ENCODE measurements at regions not wholly inside any gene's neighbourhood (a gene's known extent, or its start where the extent isn't known, plus 50 kb on each side); places are given as distances from the start of the nearest gene placed in this dataset.

GRCh38 chr1:217274416-217274815, 356.5 kb downstream of the GPATCH2 start:
- intact Hi-C loops (cut with DNase I) = no loop called here

GRCh38 chr1:217273866-217274265, 357.0 kb downstream of the GPATCH2 start:
- DNase-seq (no peak), ATAC-seq (ENCODE audit: low FRiP score) (no peak)
- Histone ChIP-seq H3K9me3 (ENCODE audit: control insufficient read depth, low read length) (no peaks in the 10 kb centered on the region), H3K4me1 (ENCODE audit: control insufficient read depth in 1 of 2, insufficient read depth in 2 of 2, low read length in 2 of 2) (peaks cover 0 to 5% of the 10 kb centered on the region in 2 donors), H3K4me3 (ENCODE audit: low read length in 2 of 2) (no peak overlapping the region), H3K27me3 (ENCODE audit: control insufficient read depth in 1 of 2, insufficient read depth in 2 of 2, low read length in 1 of 2) (no peaks in the 10 kb centered on the region), H3K36me3 (ENCODE audit: control insufficient read depth in 1 of 2, insufficient read depth in 2 of 2, low read length in 1 of 2) (no peaks in the 10 kb centered on the region), H3K27ac (ENCODE audit: low read depth in 1 of 2, low read length in 2 of 2) (no peak overlapping the region)
- intact Hi-C loops (cut with DNase I) = no loop called here
- WGBS, 2 donors = 52 to 56% methylated on average over 10 of the region's 10 CpGs

More at GRCh38 chr1:217274416-217274815, 356.5 kb downstream of the GPATCH2 start:
- Histone ChIP-seq H3K27ac (ENCODE audit: low read depth in 1 of 2, low read length in 2 of 2) (no peak overlapping the region), H3K9me3 (ENCODE audit: control insufficient read depth, low read length) (no peaks in the 10 kb centered on the region), H3K36me3 (ENCODE audit: control insufficient read depth in 1 of 2, insufficient read depth in 2 of 2, low read length in 1 of 2) (no peaks in the 10 kb centered on the region), H3K4me3 (ENCODE audit: low read length in 2 of 2) (no peak overlapping the region), H3K27me3 (ENCODE audit: control insufficient read depth in 1 of 2, insufficient read depth in 2 of 2, low read length in 1 of 2) (no peaks in the 10 kb centered on the region), H3K4me1 (ENCODE audit: control insufficient read depth in 1 of 2, insufficient read depth in 2 of 2, low read length in 2 of 2) (peaks cover 0 to 5% of the 10 kb centered on the region in 2 donors)
- no peak for DNase-seq
- ATAC-seq (ENCODE audit: low FRiP score) = no peak

- DNase-seq (no peak), ATAC-seq (ENCODE audit: low FRiP score) (no peak)
- Histone ChIP-seq H3K27me3 (ENCODE audit: control insufficient read depth in 1 of 2, insufficient read depth in 2 of 2, low read length in 1 of 2) (no peaks in the 10 kb centered on the region), H3K4me3 (ENCODE audit: low read length in 2 of 2) (no peak overlapping the region), H3K4me1 (ENCODE audit: control insufficient read depth in 1 of 2, insufficient read depth in 2 of 2, low read length in 2 of 2) (peaks cover 0 to 5% of the 10 kb centered on the region in 2 donors), H3K27ac (ENCODE audit: low read depth in 1 of 2, low read length in 2 of 2) (peak overlapping the region in 1 of 2 donors; percentile 36), H3K36me3 (ENCODE audit: control insufficient read depth in 1 of 2, insufficient read depth in 2 of 2, low read length in 1 of 2) (no peaks in the 10 kb centered on the region), H3K9me3 (ENCODE audit: control insufficient read depth, low read length) (no peaks in the 10 kb centered on the region)
- intact Hi-C loops (cut with DNase I) = no loop called here
- whole genome bisulfite sequencing, 2 donors = 7 to 10% methylated on average over 2 of the region's 2 CpGs
These were observed 358.5 kb downstream of the GPATCH2 start for GRCh38 chr1:217272385-217272784.

- Histone ChIP-seq H3K4me1 (ENCODE audit: control insufficient read depth in 1 of 2, insufficient read depth in 2 of 2, low read length in 2 of 2) (peaks cover 0 to 2% of the 10 kb centered on the region in 2 donors), H3K27ac (ENCODE audit: low read depth in 1 of 2, low read length in 2 of 2) (no peak overlapping the region), H3K36me3 (ENCODE audit: control insufficient read depth in 1 of 2, insufficient read depth in 2 of 2, low read length in 1 of 2) (no peaks in the 10 kb centered on the region), H3K9me3 (ENCODE audit: control insufficient read depth, low read length) (no peaks in the 10 kb centered on the region), H3K27me3 (ENCODE audit: control insufficient read depth in 1 of 2, insufficient read depth in 2 of 2, low read length in 1 of 2) (no peaks in the 10 kb centered on the region), H3K4me3 (ENCODE audit: low read length in 2 of 2) (no peak overlapping the region)
- WGBS, 2 donors = 63 to 67% methylated on average over 4 of the region's 4 CpGs
- DNase-seq (no peak), ATAC-seq (ENCODE audit: low FRiP score) (no peak)
- intact Hi-C loops (cut with DNase I) = no loop called here
These were observed 360.8 kb downstream of the GPATCH2 start for GRCh38 chr1:217270101-217270500.

- DNase-seq (no peak), ATAC-seq (ENCODE audit: low FRiP score) (no peak)
- Histone ChIP-seq H3K36me3 (ENCODE audit: control insufficient read depth in 1 of 2, insufficient read depth in 2 of 2, low read length in 1 of 2) (no peaks in the 10 kb centered on the region), H3K9me3 (ENCODE audit: control insufficient read depth, low read length) (no peaks in the 10 kb centered on the region), H3K27ac (ENCODE audit: low read depth in 1 of 2, low read length in 2 of 2) (no peak overlapping the region), H3K27me3 (ENCODE audit: control insufficient read depth in 1 of 2, insufficient read depth in 2 of 2, low read length in 1 of 2) (peaks cover 0 to 2% of the 10 kb centered on the region in 2 donors), H3K4me1 (ENCODE audit: control insufficient read depth in 1 of 2, insufficient read depth in 2 of 2, low read length in 2 of 2) (peaks cover 0 to 2% of the 10 kb centered on the region in 2 donors), H3K4me3 (ENCODE audit: low read length in 2 of 2) (no peak overlapping the region)
- intact Hi-C loops (cut with DNase I) = no loop called here
- 93 to 96% methylated on average over 5 of the region's 5 CpGs for WGBS, 2 donors
These were observed 362.8 kb downstream of the GPATCH2 start for GRCh38 chr1:217268058-217268457.

GRCh38 chr1:217261636-217262035, 369.3 kb downstream of the GPATCH2 start:
- Histone ChIP-seq H3K4me3 (ENCODE audit: low read length in 2 of 2) (no peak overlapping the region), H3K27ac (ENCODE audit: low read depth in 1 of 2, low read length in 2 of 2) (no peak overlapping the region), H3K36me3 (ENCODE audit: control insufficient read depth in 1 of 2, insufficient read depth in 2 of 2, low read length in 1 of 2) (no peaks in the 10 kb centered on the region), H3K9me3 (ENCODE audit: control insufficient read depth, low read length) (no peaks in the 10 kb centered on the region), H3K27me3 (ENCODE audit: control insufficient read depth in 1 of 2, insufficient read depth in 2 of 2, low read length in 1 of 2) (peaks cover 0 to 2% of the 10 kb centered on the region in 2 donors), H3K4me1 (ENCODE audit: control insufficient read depth in 1 of 2, insufficient read depth in 2 of 2, low read length in 2 of 2) (no peaks in the 10 kb centered on the region)
- WGBS, 2 donors = 48 to 67% methylated on average over 2 of the region's 2 CpGs
- ATAC-seq (ENCODE audit: low FRiP score) (no peak), DNase-seq (no peak)
- intact Hi-C loops (cut with DNase I) = no loop called here

- DNase-seq (no peak), ATAC-seq (ENCODE audit: low FRiP score) (no peak)
- no peak overlapping the region for H3K4me3 ChIP-seq (ENCODE audit: low read length in 2 of 2)
- H3K27ac ChIP-seq (ENCODE audit: low read depth in 1 of 2, low read length in 2 of 2) = no peak overlapping the region
- WGBS, 2 donors = 99 to 100% methylated on average over 1 of the region's 1 CpG
- H3K36me3 ChIP-seq (ENCODE audit: control insufficient read depth in 1 of 2, insufficient read depth in 2 of 2, low read length in 1 of 2) = no peaks in the 10 kb centered on the region
- no peaks in the 10 kb centered on the region for H3K9me3 ChIP-seq (ENCODE audit: control insufficient read depth, low read length)
- intact Hi-C loops (cut with DNase I) = no loop called here
- peaks cover 0 to 2% of the 10 kb centered on the region in 2 donors for H3K27me3 ChIP-seq (ENCODE audit: control insufficient read depth in 1 of 2, insufficient read depth in 2 of 2, low read length in 1 of 2)
- H3K4me1 ChIP-seq (ENCODE audit: control insufficient read depth in 1 of 2, insufficient read depth in 2 of 2, low read length in 2 of 2) = no peaks in the 10 kb centered on the region
These were observed 370.2 kb downstream of the GPATCH2 start for GRCh38 chr1:217260676-217261075.

GRCh38 chr1:217253985-217254384, 376.9 kb downstream of the GPATCH2 start:
- ATAC-seq (ENCODE audit: low FRiP score) (no peak), DNase-seq (no peak)
- intact Hi-C loops (cut with DNase I) = no loop called here

GRCh38 chr1:217253351-217253750, 377.5 kb downstream of the GPATCH2 start:
- no peaks in the 10 kb centered on the region for H3K27me3 ChIP-seq (ENCODE audit: control insufficient read depth in 1 of 2, insufficient read depth in 2 of 2, low read length in 1 of 2)
- peaks cover 4% of the 10 kb centered on the region for H3K9me3 ChIP-seq (ENCODE audit: control insufficient read depth, low read length)
- H3K4me1 ChIP-seq (ENCODE audit: control insufficient read depth in 1 of 2, insufficient read depth in 2 of 2, low read length in 2 of 2) = no peaks in the 10 kb centered on the region
- intact Hi-C loops (cut with DNase I) = no loop called here
- DNase-seq (no peak), ATAC-seq (ENCODE audit: low FRiP score) (no peak)
- no peak overlapping the region for H3K4me3 ChIP-seq (ENCODE audit: low read length in 2 of 2)
- 93% methylated on average over 2 of the region's 2 CpGs for WGBS, 2 donors
- H3K27ac ChIP-seq (ENCODE audit: low read depth in 1 of 2, low read length in 2 of 2) = no peak overlapping the region
- H3K36me3 ChIP-seq (ENCODE audit: control insufficient read depth in 1 of 2, insufficient read depth in 2 of 2, low read length in 1 of 2) = no peaks in the 10 kb centered on the region

More at GRCh38 chr1:217253985-217254384, 376.9 kb downstream of the GPATCH2 start:
- Histone ChIP-seq H3K4me1 (ENCODE audit: control insufficient read depth in 1 of 2, insufficient read depth in 2 of 2, low read length in 2 of 2) (no peaks in the 10 kb centered on the region), H3K4me3 (ENCODE audit: low read length in 2 of 2) (no peak overlapping the region), H3K36me3 (ENCODE audit: control insufficient read depth in 1 of 2, insufficient read depth in 2 of 2, low read length in 1 of 2) (no peaks in the 10 kb centered on the region), H3K27ac (ENCODE audit: low read depth in 1 of 2, low read length in 2 of 2) (no peak overlapping the region), H3K9me3 (ENCODE audit: control insufficient read depth, low read length) (peaks cover 4% of the 10 kb centered on the region), H3K27me3 (ENCODE audit: control insufficient read depth in 1 of 2, insufficient read depth in 2 of 2, low read length in 1 of 2) (no peaks in the 10 kb centered on the region)

Measured in aorta (tissue), 5 donors.